GM12864 (cell line): ENCODE measurements at regions not wholly inside any gene's neighbourhood (a gene's known extent, or its start where the extent isn't known, plus 50 kb on each side); places are given as distances from the start of the nearest gene placed in this dataset.

Experiments used
- DNase-seq: peaks from one replicate; pipeline ENCODE4 v3.0.0-alpha.2; 2011; ENCODE audit warnings: low read depth
- H3K4me3 ChIP-seq: 2 replicates; pipeline ENCODE4 v1.5.1; 2011; ENCODE audit warnings: mild to moderate bottlenecking, low read depth, low read length, control low read depth
- CTCF ChIP-seq: IDR thresholded peaks from 2 replicates; pipeline ENCODE4 v1.5.1; 2011; ENCODE audit warnings: low read depth, mild to moderate bottlenecking, moderate library complexity, low read length, control low read depth, inconsistent platforms; ENCODE audit errors: missing control alignments

GRCh38 chr3:182596676-182597410 lies 196.5 kb upstream of the ATP11B start:
- H3K4me3 ChIP-seq = no peak overlapping the region
- no peak for DNase-seq
- TF ChIP-seq CTCF = no peak

GRCh38 chr3:182597621-182598041 lies 195.7 kb upstream of the ATP11B start:
- no peak for TF ChIP-seq CTCF
- no peak for DNase-seq
- no peak overlapping the region for H3K4me3 ChIP-seq

- no peak for TF ChIP-seq CTCF
- no peak for DNase-seq
Measured at GRCh38 chr3:182601597-182601996, 191.7 kb upstream of the ATP11B start.

GRCh38 chr3:182603501-182603900 lies 189.8 kb upstream of the ATP11B start:
- H3K4me3 ChIP-seq = no peak overlapping the region
- no peak for TF ChIP-seq CTCF
- DNase-seq = no peak

More at GRCh38 chr3:182601597-182601996, 191.7 kb upstream of the ATP11B start:
- H3K4me3 ChIP-seq = no peak overlapping the region

DNA sequence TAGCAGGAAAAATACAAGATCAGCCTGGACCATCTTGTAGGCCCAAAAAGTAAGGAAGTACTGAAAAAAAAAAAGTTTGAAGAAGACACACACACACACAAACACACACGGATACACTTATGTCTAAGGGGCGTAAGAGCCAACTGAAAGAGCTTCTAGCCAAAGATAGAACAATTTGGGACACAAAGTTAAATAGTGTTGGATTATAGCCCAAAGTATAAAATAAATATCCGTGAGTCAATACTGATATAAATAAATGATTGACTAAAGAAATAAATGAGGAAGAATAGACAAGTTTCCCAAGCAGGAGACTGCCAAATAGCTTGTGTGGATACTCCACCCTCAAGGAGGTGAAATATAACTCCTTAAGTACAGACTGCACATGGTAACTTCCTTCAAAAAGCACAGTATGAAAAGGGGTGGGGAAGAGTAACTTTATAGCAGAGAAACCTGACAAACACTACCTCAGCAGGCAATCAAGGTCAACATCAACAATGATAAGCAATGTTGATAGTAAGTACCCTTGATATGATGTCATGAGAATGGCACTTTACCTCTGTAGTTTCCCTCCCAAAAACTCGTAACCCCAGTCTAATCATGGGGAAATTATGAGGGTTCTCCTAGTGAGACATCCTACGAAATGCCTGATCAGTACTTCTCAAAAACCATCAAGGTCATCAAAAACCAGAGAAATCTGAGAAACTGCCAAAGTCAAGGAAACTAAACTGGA lies 187.3 kb upstream of the ATP11B start:
- no peak overlapping the region for H3K4me3 ChIP-seq
- DNase-seq = no peak
- TF ChIP-seq CTCF = no peak

GRCh38 chr3:182606905-182607504 lies 186.3 kb upstream of the ATP11B start:
- no peak for TF ChIP-seq CTCF
- H3K4me3 ChIP-seq = no peak overlapping the region
- DNase-seq = no peak
